Dermis blood vessel endothelial cell (primary cell): ENCODE measurements at regions not wholly inside any gene's neighbourhood (a gene's known extent, or its start where the extent isn't known, plus 50 kb on each side); places are given as distances from the start of the nearest gene placed in this dataset.

ENCODE experiments used
- DNase-seq: peaks from one replicate; pipeline ENCODE4 v3.0.0; 2010

DNA sequence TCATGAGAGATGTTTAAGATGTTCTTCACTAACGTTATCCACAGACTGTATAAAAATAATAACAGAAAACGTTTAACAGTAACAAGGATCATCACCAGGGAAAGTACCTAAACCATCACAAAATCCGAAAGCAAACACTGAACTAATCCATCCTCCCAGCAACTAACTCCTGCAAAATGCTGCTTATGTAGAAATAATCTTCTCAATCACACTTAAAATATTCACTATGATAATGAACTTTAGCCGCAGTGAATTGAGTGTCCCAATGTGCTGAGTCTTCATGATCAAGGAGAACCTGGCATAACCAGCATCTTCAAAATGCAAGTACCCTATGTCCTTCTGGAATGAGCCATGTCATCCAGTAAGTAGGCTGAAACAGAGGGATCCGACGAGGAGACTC, 166.1 kb downstream of the LTN1 start:
- no peak for DNase-seq

DNA sequence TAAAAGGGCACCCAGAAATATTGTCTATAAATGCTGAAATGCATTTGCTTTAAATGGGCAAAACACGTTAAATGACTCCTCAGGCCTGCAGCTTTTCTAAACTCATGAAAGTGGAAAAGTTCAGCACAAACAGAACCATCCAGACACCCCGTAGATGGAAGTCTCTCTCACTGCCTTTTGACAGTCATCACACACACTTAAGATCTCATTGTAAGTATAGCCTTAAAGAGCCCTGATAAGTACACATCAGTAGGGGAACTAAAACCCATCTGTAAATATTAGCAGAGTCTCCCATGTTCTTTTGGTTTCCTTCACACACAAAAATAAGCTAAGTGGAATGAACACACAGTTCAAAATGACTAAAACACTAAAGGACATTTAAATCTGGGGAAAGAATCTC, 166.7 kb downstream of the LTN1 start:
- DNase-seq = no peak

- DNase-seq = no peak
Observed at GRCh38 chr21:28823429-28823828, 169.2 kb downstream of the LTN1 start.

- peak; percentile 45 for DNase-seq
Observed at GRCh38 chr21:28822486-28823335, 170.0 kb downstream of the LTN1 start.

DNA sequence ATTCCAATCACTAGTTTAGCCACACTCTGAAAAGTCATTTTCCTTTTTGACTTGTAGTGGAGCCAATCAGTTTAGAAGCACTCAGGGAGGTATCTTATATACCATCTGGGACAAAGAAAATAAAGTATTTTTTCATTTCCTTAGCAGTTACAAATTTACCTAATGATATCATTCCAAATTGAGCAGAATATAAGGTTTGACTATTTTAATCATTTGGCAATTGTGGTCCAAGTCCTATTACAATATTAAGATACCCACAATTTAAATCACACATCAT, 170.6 kb downstream of the LTN1 start:
- no peak for DNase-seq

- DNase-seq = no peak
Observed at GRCh38 chr21:28821276-28822122, 171.2 kb downstream of the LTN1 start.

DNA sequence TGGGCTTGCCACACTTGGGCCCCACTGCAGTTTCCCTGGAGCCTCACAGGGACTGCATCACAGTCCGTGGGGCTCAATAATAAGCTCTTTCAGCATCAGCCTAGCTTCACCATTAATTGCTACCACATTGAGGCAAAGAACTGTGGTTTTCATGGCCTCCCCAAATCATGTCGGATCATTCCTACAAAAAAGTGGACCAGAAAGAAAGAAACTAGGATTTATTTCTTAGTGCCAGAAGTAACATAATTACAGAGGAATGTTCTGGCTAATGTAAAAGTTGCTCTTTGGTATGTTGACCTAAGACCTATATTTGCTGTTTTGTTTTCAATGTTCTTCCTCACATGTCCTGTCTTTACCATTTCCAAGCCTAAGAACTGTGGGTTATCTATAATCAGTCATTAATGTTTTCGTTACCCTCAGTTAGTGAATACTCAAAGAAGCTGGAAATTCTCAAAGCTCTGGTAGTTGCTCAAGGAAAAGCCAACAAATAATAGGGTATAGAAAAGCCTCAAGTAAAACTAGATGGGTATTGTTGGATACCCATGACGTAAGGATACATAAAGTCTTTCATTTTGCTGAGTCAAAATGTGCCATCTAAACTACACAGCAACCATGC, 173.9 kb downstream of the LTN1 start:
- no peak for DNase-seq

DNA sequence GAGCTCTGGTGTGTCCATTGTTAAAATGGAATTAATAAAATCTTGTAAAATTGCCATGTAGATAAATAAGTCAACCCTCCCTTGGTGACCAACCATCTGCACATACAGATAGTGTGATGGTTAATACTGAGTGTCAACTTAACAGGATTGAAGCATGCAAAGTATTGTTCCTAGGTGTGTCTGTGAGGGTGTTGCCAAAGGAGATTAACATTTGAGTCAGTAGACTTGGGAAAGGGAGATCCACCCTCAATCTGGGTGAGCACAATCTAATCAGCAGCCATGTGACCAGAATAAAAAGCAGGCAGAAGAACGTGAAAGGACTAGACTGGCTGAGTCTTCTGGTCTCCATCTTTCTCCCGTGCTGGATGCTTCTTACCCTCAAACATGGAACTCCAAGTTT, 174.8 kb downstream of the LTN1 start:
- DNase-seq = no peak

DNA sequence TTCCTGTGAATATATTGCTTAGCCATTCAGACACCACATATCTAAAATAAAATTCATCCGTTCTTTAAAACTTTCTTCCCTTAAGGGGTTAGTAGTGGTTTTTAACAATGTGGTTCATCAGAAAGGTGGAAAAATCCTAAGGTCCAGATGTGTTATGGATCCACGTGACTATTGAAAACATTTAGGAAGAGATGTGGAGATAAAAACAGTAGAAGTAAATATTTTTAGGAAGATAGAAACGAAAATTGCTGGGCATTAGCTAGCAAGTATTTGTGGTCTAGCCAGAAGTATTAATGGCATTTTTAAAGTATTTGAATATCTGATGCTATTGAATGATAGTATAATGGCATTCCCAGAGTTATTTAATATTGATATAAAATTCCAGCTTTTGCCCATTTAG, 180.8 kb downstream of the LTN1 start:
- no peak for DNase-seq

DNA sequence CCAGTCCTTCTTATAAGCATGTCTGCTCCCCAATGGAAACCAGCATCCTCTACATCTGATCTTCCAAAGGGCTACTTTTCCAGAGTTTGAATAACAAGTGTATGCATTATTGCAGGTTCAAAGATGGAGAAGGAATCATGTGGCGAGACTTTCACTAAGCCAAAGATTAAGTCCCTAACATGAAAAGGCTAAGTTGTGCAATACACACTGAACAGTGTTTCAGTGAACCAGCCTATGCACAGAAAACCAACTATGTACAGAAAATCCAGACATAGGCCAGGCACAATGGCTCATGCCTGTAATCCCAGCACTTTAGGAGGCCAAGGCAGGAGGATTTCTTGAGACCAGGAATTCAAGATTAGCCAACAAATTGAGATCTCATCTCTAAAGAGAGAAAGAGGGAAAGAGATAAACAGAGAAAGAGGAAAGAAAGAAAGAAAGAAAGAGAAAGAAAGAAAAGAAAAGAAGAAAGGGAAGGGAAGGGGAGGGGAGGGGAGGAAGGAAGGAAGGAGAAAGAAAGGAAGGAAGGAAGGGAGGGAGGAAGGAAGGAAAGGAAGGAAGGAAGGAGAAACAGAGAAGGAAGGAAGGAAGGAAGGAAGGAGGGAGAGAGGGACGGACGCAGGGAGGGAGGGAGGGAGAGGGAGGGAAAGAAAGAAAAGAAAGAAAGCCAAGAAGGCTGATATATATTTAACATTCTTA, 181.7 kb downstream of the LTN1 start:
- DNase-seq = no peak

DNA sequence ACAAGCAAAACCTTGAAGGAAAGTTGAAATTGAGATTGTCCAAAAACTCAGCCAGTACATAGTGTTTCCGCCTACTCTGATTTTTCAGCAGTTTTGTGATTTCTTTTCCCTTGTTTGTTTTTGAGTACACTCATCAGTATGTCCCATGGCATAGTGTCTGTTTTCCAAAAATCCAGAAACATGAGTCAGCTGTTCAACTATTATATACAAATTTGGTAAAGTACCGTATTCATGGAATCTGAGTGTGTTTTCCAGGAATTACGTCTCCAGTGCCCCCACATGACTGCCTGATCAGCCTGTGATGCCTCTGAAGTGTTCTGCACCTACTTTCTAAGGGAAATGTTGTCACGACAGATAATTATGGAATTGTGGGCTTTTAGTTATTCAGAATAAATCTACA, 186.8 kb downstream of the LTN1 start:
- DNase-seq = peak; percentile 53

- no peak for DNase-seq
Observed at GRCh38 chr21:28804089-28804670, 188.5 kb downstream of the LTN1 start.

- DNase-seq = no peak
Observed at GRCh38 chr21:28801906-28802305, 190.8 kb downstream of the LTN1 start.

DNA sequence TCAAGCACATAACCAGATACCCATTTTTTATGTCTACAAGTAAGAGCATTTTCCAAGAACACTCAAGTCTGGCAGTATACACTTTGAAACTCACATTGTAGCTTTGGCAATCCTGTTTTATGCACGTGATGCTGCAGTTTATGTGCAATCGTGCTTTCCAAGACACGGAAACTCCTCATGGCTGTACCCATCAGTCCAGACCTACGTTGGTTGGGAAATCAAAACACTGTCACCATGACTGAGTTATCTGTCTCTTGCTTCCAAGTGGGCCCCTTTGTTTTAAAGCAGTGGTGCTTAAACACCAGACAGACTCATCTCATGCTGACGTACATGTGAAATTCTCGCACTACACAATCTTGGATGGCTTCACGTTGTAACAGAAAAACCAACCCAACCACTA, 192.8 kb downstream of the LTN1 start:
- DNase-seq = no peak

DNA sequence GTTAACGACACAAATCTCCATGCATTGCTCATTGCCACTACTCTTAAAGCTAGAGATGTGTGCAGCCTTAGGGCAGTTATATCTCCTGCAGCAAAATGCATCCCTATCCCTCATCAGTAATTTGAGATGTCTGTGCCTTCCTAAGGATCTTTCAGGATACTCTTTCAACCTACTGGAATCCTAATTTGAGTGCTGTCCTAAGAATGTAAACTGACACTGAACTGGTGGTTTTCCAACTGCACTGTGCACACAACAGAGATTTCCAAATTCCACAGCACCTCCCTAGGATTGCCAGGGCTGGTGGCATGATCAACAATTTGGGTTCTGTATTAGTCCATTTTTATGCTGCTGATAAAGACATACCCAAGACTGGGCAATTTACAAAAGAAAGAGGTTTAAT, 193.9 kb downstream of the LTN1 start:
- DNase-seq = no peak

- DNase-seq = no peak
Observed at GRCh38 chr21:28795251-28795650, 197.4 kb downstream of the LTN1 start.

GRCh38 chr21:28794371-28794851, 198.3 kb downstream of the LTN1 start:
- peak; percentile 20 for DNase-seq

GRCh38 chr21:28793043-28793442, 199.6 kb downstream of the LTN1 start:
- DNase-seq = peak; percentile 18

DNA sequence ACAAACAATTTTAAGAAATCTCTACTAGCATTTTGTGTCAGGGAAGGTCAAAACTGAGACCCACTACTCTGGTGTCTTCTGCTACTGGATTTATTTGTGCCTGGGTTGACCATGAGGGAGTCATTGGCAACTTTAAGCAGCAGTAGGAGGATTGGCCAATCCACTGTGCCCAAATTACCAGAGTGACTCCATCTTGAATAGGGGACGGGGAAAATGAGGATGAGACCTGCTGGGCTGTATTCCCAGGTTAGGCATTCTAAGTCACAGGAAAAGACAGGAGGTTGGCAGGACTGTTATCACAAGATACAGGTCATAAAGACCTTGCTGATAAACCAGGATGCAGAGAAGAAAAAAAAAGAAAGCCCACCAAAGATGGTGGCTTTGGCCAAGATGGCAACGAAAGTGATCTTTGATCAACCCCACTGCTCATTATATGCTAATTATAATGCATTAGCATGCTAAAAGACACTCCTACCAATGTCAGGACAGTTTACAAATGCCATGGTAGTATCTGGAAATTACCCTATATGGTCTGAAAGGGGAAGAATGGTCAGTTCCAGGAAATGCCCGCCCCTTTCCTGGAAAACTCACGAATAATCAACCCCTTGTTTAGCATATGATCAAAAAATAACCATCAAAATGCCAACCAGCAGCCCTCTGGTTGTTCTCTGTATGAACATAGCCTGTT, 200.9 kb downstream of the LTN1 start:
- no peak for DNase-seq

DNA sequence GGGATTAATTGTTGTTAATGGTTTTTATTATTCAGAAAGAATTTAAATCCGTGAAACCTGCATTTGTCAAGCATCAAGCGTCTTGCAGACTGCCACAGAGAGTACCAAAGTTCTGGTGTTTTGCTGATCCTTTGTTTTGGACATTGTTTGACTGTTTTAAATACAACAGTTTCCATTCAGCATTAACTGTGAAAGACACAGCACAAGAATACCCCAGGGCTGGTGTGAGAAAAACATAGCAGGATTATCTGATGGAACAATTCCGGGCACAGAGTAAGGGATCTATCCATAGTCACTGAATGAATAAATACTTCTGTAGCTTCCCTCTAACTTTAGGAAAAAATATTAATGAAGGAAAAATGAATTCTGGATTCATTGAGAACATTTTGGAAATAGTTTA, 202.3 kb downstream of the LTN1 start:
- DNase-seq = no peak

DNA sequence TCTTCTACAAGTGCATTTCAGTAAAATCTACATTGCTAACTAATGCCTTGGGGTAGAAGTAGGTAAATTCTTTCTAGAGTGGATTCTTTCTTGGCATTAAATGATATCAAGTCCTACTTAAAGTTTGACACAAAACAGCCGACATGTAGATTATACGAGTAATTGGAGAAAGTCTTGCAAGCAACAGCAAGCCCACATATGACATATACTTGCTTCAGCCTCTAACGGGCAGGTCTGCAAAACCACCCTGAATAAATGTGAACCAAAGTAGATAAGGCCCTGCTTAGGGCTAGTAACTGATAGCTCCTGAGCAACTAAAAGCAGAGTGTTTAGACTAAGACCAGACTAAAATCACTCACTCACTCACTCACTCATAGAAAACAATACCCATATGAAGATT, 203.2 kb downstream of the LTN1 start:
- no peak for DNase-seq

DNA sequence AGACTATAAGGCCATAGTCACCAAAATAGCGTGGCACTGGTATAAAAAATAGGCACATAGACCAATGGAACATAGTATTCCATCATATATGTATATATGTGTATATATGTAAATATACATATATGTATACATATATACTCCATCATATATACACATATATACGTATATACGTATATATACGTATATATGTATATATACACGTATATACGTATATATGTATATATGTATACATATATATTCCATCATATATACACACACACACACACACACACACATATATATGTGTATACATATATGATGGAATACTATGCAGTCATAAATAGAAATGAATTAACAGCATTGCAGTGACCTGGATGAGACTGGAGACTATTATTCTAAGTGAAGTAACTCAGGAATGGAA, 204.6 kb downstream of the LTN1 start:
- DNase-seq = no peak
